Rectal smooth muscle tissue (tissue), 1 donor: ENCODE measurements at regions not wholly inside any gene's neighbourhood (a gene's known extent, or its start where the extent isn't known, plus 50 kb on each side); places are given as distances from the start of the nearest gene placed in this dataset.

Source experiments
- H3K27ac ChIP-seq: one replicate; pipeline ENCODE4 v1.7.0; 2013; ENCODE audit warnings: low read depth, low read length, inconsistent platforms
- H3K27me3 ChIP-seq: one replicate; pipeline ENCODE4 v1.7.0; 2013; ENCODE audit warnings: low read length; ENCODE audit not compliant: control insufficient read depth, insufficient read depth
- H3K36me3 ChIP-seq: one replicate; pipeline ENCODE4 v1.7.0; 2013; ENCODE audit warnings: low read length; ENCODE audit not compliant: control insufficient read depth, insufficient read depth
- H3K4me1 ChIP-seq: one replicate; pipeline ENCODE4 v1.7.0; 2013; ENCODE audit warnings: low read length; ENCODE audit not compliant: control insufficient read depth, insufficient read depth
- H3K4me3 ChIP-seq: one replicate; pipeline ENCODE4 v1.7.0; 2013; ENCODE audit warnings: low read length
- H3K9ac ChIP-seq: one replicate; pipeline ENCODE4 v1.7.0; 2013; ENCODE audit warnings: low read length

GRCh38 chr2:12302691-12303090, 414.0 kb upstream of the TRIB2 start:
- Histone ChIP-seq H3K27ac (no peak overlapping the region), H3K4me1 (no peaks in the 10 kb centered on the region), H3K27me3 (no peaks in the 10 kb centered on the region), H3K4me3 (no peak overlapping the region), H3K36me3 (no peaks in the 10 kb centered on the region), H3K9ac (no peak overlapping the region)

- Histone ChIP-seq H3K4me1 (no peaks in the 10 kb centered on the region), H3K9ac (no peak overlapping the region), H3K36me3 (no peaks in the 10 kb centered on the region), H3K27me3 (no peaks in the 10 kb centered on the region), H3K4me3 (no peak overlapping the region), H3K27ac (no peak overlapping the region)
Observed at GRCh38 chr2:12303181-12304030, 413.3 kb upstream of the TRIB2 start.

GRCh38 chr2:12304564-12305171, 412.1 kb upstream of the TRIB2 start:
- no peaks in the 10 kb centered on the region for H3K27me3 ChIP-seq
- H3K4me3 ChIP-seq: no peak overlapping the region
- no peak overlapping the region for H3K27ac ChIP-seq
- H3K36me3 ChIP-seq: no peaks in the 10 kb centered on the region
- H3K9ac ChIP-seq: no peak overlapping the region
- H3K4me1 ChIP-seq: no peaks in the 10 kb centered on the region

GRCh38 chr2:12305931-12306330, 410.8 kb upstream of the TRIB2 start:
- H3K27ac ChIP-seq: no peak overlapping the region
- H3K27me3 ChIP-seq: no peaks in the 10 kb centered on the region
- no peaks in the 10 kb centered on the region for H3K4me1 ChIP-seq
- H3K4me3 ChIP-seq: no peak overlapping the region
- H3K36me3 ChIP-seq: no peaks in the 10 kb centered on the region
- no peak overlapping the region for H3K9ac ChIP-seq

- Histone ChIP-seq H3K27ac (no peak overlapping the region), H3K9ac (no peak overlapping the region), H3K27me3 (no peaks in the 10 kb centered on the region), H3K36me3 (no peaks in the 10 kb centered on the region), H3K4me1 (peaks cover 4% of the 10 kb centered on the region), H3K4me3 (no peak overlapping the region)
Observed at GRCh38 chr2:12310399-12310798, 406.3 kb upstream of the TRIB2 start.

- Histone ChIP-seq H3K9ac (no peak overlapping the region), H3K27me3 (no peaks in the 10 kb centered on the region), H3K4me1 (peaks cover 13% of the 10 kb centered on the region), H3K4me3 (no peak overlapping the region), H3K36me3 (no peaks in the 10 kb centered on the region), H3K27ac (no peak overlapping the region)
Observed at GRCh38 chr2:12313445-12314126, 403.1 kb upstream of the TRIB2 start.

- no peaks in the 10 kb centered on the region for H3K27me3 ChIP-seq
- H3K9ac ChIP-seq: no peak overlapping the region
- peaks cover 17% of the 10 kb centered on the region for H3K4me1 ChIP-seq
- no peak overlapping the region for H3K27ac ChIP-seq
- H3K36me3 ChIP-seq: no peaks in the 10 kb centered on the region
- H3K4me3 ChIP-seq: no peak overlapping the region
Observed at GRCh38 chr2:12314127-12314760, 402.5 kb upstream of the TRIB2 start.

GRCh38 chr2:12315224-12315623, 401.5 kb upstream of the TRIB2 start:
- no peak overlapping the region for H3K27ac ChIP-seq
- no peaks in the 10 kb centered on the region for H3K36me3 ChIP-seq
- H3K27me3 ChIP-seq: no peaks in the 10 kb centered on the region
- H3K9ac ChIP-seq: no peak overlapping the region
- peaks cover 23% of the 10 kb centered on the region for H3K4me1 ChIP-seq
- no peak overlapping the region for H3K4me3 ChIP-seq

- Histone ChIP-seq H3K4me3 (no peak overlapping the region), H3K9ac (no peak overlapping the region), H3K36me3 (no peaks in the 10 kb centered on the region), H3K4me1 (peaks cover 25% of the 10 kb centered on the region), H3K27me3 (no peaks in the 10 kb centered on the region), H3K27ac (no peak overlapping the region)
Observed at GRCh38 chr2:12316476-12316875, 400.3 kb upstream of the TRIB2 start.

GRCh38 chr2:12317286-12317685, 399.4 kb upstream of the TRIB2 start:
- no peaks in the 10 kb centered on the region for H3K27me3 ChIP-seq
- H3K4me1 ChIP-seq: peaks cover 25% of the 10 kb centered on the region
- no peaks in the 10 kb centered on the region for H3K36me3 ChIP-seq
- no peak overlapping the region for H3K9ac ChIP-seq
- no peak overlapping the region for H3K4me3 ChIP-seq
- H3K27ac ChIP-seq: peak overlapping the region; percentile 78

GRCh38 chr2:12317814-12318426, 398.8 kb upstream of the TRIB2 start:
- Histone ChIP-seq H3K27me3 (no peaks in the 10 kb centered on the region), H3K4me3 (no peak overlapping the region), H3K36me3 (no peaks in the 10 kb centered on the region), H3K4me1 (peaks cover 25% of the 10 kb centered on the region), H3K27ac (peak overlapping the region; percentile 78), H3K9ac (no peak overlapping the region)
